ENCODE measurements at regions not wholly inside any gene's neighbourhood (a gene's known extent, or its start where the extent isn't known, plus 50 kb on each side); places are given as distances from the start of the nearest gene placed in this dataset.

DNA sequence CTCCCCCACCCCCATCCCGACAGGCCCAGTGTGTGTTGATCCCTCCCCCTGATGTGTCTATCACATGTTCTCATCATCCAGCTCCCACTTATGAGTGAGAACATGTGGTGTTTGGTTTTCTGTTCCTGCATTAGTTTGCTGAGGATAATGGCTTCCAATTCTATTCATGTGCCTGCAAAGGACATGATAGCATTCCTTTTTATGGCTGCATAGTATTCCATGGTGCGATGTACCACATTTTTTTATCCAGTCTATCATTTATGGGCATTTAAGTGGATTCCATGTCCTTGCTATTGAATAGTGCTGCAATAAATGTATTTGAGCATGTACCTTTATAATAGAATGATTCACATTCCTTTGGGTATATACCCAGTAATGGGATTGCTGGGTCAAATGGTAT, 66.6 kb upstream of the NXT1 start (continued):
- TF ChIP-seq NANOG (IDR thresholded peaks at IDR 0.05; ENCODE audit: borderline replicate concordance), result no peak
- TF ChIP-seq, protein P1, sequence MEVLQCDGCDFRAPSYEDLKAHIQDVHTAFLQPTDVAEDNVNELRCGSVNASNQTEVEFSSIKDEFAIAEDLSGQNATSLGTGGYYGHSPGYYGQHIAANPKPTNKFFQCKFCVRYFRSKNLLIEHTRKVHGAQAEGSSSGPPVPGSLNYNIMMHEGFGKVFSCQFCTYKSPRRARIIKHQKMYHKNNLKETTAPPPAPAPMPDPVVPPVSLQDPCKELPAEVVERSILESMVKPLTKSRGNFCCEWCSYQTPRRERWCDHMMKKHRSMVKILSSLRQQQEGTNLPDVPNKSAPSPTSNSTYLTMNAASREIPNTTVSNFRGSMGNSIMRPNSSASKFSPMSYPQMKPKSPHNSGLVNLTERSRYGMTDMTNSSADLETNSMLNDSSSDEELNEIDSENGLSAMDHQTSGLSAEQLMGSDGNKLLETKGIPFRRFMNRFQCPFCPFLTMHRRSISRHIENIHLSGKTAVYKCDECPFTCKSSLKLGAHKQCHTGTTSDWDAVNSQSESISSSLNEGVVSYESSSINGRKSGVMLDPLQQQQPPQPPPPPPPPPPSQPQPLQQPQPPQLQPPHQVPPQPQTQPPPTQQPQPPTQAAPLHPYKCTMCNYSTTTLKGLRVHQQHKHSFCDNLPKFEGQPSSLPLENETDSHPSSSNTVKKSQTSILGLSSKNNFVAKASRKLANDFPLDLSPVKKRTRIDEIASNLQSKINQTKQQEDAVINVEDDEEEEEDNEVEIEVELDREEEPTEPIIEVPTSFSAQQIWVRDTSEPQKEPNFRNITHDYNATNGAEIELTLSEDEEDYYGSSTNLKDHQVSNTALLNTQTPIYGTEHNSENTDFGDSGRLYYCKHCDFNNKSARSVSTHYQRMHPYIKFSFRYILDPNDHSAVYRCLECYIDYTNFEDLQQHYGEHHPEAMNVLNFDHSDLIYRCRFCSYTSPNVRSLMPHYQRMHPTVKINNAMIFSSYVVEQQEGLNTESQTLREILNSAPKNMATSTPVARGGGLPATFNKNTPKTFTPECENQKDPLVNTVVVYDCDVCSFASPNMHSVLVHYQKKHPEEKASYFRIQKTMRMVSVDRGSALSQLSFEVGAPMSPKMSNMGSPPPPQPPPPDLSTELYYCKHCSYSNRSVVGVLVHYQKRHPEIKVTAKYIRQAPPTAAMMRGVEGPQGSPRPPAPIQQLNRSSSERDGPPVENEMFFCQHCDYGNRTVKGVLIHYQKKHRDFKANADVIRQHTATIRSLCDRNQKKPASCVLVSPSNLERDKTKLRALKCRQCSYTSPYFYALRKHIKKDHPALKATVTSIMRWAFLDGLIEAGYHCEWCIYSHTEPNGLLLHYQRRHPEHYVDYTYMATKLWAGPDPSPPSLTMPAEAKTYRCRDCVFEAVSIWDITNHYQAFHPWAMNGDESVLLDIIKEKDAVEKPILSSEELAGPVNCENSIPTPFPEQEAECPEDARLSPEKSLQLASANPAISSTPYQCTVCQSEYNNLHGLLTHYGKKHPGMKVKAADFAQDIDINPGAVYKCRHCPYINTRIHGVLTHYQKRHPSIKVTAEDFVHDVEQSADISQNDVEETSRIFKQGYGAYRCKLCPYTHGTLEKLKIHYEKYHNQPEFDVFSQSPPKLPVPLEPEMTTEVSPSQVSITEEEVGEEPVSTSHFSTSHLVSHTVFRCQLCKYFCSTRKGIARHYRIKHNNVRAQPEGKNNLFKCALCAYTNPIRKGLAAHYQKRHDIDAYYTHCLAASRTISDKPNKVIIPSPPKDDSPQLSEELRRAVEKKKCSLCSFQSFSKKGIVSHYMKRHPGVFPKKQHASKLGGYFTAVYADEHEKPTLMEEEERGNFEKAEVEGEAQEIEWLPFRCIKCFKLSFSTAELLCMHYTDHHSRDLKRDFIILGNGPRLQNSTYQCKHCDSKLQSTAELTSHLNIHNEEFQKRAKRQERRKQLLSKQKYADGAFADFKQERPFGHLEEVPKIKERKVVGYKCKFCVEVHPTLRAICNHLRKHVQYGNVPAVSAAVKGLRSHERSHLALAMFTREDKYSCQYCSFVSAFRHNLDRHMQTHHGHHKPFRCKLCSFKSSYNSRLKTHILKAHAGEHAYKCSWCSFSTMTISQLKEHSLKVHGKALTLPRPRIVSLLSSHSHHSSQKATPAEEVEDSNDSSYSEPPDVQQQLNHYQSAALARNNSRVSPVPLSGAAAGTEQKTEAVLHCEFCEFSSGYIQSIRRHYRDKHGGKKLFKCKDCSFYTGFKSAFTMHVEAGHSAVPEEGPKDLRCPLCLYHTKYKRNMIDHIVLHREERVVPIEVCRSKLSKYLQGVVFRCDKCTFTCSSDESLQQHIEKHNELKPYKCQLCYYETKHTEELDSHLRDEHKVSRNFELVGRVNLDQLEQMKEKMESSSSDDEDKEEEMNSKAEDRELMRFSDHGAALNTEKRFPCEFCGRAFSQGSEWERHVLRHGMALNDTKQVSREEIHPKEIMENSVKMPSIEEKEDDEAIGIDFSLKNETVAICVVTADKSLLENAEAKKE (CRISPR knock-in tag; IDR thresholded peaks at IDR 0.05), result no peak
- TF ChIP-seq JUNB (IDR thresholded peaks at IDR 0.05; ENCODE audit: unreplicated experiment), result no peak
- TF ChIP-seq, protein P2, sequence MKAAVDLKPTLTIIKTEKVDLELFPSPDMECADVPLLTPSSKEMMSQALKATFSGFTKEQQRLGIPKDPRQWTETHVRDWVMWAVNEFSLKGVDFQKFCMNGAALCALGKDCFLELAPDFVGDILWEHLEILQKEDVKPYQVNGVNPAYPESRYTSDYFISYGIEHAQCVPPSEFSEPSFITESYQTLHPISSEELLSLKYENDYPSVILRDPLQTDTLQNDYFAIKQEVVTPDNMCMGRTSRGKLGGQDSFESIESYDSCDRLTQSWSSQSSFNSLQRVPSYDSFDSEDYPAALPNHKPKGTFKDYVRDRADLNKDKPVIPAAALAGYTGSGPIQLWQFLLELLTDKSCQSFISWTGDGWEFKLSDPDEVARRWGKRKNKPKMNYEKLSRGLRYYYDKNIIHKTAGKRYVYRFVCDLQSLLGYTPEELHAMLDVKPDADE (IDR thresholded peaks at IDR 0.05), result no peak

DNA sequence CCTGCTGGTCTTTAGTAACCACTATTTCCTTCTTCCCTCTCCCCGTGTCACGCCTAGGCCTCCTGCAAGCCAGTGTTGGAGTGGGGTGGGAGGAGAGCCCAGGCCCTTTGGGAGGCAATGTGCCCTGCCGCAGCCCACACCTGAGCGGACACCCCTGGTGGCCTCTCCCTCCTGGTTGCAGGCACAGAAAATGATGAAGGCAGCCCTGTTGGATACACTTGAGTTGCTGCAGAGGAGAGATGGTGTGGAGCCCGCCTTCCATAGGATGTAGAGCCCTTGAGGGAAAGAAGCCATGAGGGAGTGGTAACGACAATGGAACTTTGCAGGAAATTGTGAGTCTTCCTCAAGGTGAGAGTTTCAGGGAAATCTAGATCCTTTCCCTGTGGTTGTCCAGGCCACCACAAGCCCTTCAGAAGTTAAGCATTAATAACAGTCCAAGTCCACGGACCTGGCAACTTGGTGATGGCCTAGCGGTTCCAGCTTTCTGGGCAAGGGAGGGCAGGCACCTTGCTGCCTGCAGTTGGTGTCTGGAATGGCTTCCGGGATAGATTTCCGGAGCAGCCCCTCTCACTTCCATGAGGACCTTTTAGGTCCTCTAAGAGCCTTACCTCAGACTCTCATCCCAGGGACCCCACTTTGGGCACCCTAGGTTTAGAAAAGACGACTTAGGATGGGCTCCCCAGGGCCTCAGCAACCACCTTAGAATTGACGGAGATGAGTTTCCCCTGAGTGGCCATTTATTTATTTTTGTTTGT, 67.3 kb upstream of the NXT1 start:
- Histone ChIP-seq H3K36me3 (ENCODE audit: insufficient read depth) (no peaks in the 10 kb centered on the region), H3K9me2 (ENCODE audit: insufficient read depth) (no peaks in the 10 kb centered on the region), H3K4me1 (ENCODE audit: insufficient read depth) (no peaks in the 10 kb centered on the region; the same call in none of the 2 replicates), H3K4me2 (no peak overlapping the region), H4K20me1 (replicated peaks; ENCODE audit: insufficient read depth) (no peaks in the 10 kb centered on the region), H3K27ac (ENCODE audit: low read depth) (no peak overlapping the region), H3K4me3 (no peak overlapping the region), H3K79me2 (replicated peaks; ENCODE audit: insufficient read depth) (no peaks in the 10 kb centered on the region), H3K27me3 (ENCODE audit: insufficient read depth) (no peaks in the 10 kb centered on the region), H3F3A (replicated peaks; ENCODE audit: low read depth) (no peaks in the 10 kb centered on the region), H2AFZ (no peak overlapping the region)
- no peak for TF ChIP-seq ZNF114 (CRISPR knock-in tag; IDR thresholded peaks at IDR 0.05)
- no peak for TF ChIP-seq CREB1 (CRISPR knock-in tag; IDR thresholded peaks at IDR 0.05; ENCODE audit: low read depth)
- TF ChIP-seq EZH2phosphoT487 (IDR thresholded peaks at IDR 0.05; ENCODE audit: unreplicated experiment), result no peak
- Mint-ChIP-seq H3K36me3 (ENCODE audit: low read depth) (no peaks in the 10 kb centered on the region), H3K27ac (no peak overlapping the region), H3K4me3 (no peak overlapping the region), H3K27me3 (ENCODE audit: insufficient read depth, low read depth, poor library complexity) (peaks cover 4% of the 10 kb centered on the region), H3K9me3 (no peaks in the 10 kb centered on the region; the same call in 2 of the 3 replicates), H3K4me1 (peaks cover 3% of the 10 kb centered on the region; the same call in 2 of the 3 replicates)
- DNase-seq (ENCODE audit: low spot score), result no peak
- no peak; the same call in 2 of the 3 replicates for ATAC-seq
